Sigmoid colon (tissue), 4 donors: ENCODE measurements at regions not wholly inside any gene's neighbourhood (a gene's known extent, or its start where the extent isn't known, plus 50 kb on each side); places are given as distances from the start of the nearest gene placed in this dataset.

Source experiments
- CTCF ChIP-seq, 4 experiments: fragments of 450-650 bp in 3 of 4; fragments of 200-600 bp in 1 of 4; IDR thresholded peaks; one replicate each; pipeline ENCODE4 v1.5.1; 2016 to 2019; ENCODE audit warnings: antibody characterized with exemption in 4 of 4, mild to moderate bottlenecking in 3 of 4, moderate library complexity in 2 of 4
- EP300 ChIP-seq, 4 donors: sonication (generic); formaldehyde crosslinking; IDR thresholded peaks; one replicate each; pipeline ENCODE4 v1.6.1; 2017; ENCODE audit warnings: antibody characterized with exemption in 4 of 4
- POLR2A ChIP-seq, 2 donors: fragments of 450-650 bp; IDR thresholded peaks; one replicate each; pipeline ENCODE4 v1.6.1; 2016; ENCODE audit warnings: antibody characterized with exemption in 2 of 2, mild to moderate bottlenecking in 2 of 2, moderate library complexity in 2 of 2

GRCh38 chr13:111854403-111854802 is 212.5 kb upstream of the SOX1 start:
- TF ChIP-seq CTCF (IDR thresholded peaks at IDR 0.05) (no peak), POLR2A (IDR thresholded peaks at IDR 0.05) (no peak), EP300 (IDR thresholded peaks at IDR 0.05) (no peak)
